ENCODE measurements at regions not wholly inside any gene's neighbourhood (a gene's known extent, or its start where the extent isn't known, plus 50 kb on each side); places are given as distances from the start of the nearest gene placed in this dataset.

DNA sequence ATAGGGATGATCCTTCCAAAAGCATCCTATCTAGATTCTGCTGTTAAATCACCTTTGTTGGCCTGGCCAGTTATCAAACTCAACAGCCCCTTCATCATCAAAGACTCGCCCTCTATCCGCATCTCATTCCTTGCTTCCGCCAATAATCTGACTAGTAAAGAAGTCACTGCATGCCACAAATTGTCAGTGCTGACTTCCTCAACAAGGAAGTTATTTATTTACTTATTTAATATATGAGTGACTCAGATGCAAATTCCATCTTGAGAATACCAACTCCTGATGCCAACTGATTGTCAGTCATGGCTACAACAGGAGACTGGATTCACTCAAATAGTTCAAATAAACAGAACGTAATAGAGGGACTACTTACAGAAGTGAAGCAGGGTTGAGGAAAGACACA lies 283.8 kb downstream of the TRIML1 start (continued):
- TF ChIP-seq RARB (CRISPR knock-in tag; IDR thresholded peaks at IDR 0.05): no peak
- TF ChIP-seq NR3C1 (IDR thresholded peaks at IDR 0.05): no peak
- no peak for TF ChIP-seq HES2 (IDR thresholded peaks at IDR 0.05)
- TF ChIP-seq EHF (CRISPR knock-in tag; IDR thresholded peaks at IDR 0.05): no peak
- TF ChIP-seq BHLHE40 (IDR thresholded peaks at IDR 0.05; ENCODE audit: low read depth, low read length): no peak
- no peak for TF ChIP-seq CBX2 (IDR thresholded peaks at IDR 0.05; ENCODE audit: borderline replicate concordance, low read depth)
- no peak for TF ChIP-seq POLR2AphosphoS2 (conservative IDR thresholded peaks at IDR 0.05; ENCODE audit: low read length)
- no peak for TF ChIP-seq HOXB13 (CRISPR knock-in tag; IDR thresholded peaks at IDR 0.05; ENCODE audit: low read depth)
- TF ChIP-seq FOSL2 (IDR thresholded peaks at IDR 0.05): peak; percentile 29; the same call in 1 of the 2 replicates
- TF ChIP-seq FOSL2 (CRISPR knock-in tag; IDR thresholded peaks at IDR 0.05): peak; percentile 85
- no peak for TF ChIP-seq ZSCAN20 (CRISPR knock-in tag; IDR thresholded peaks at IDR 0.05)
- no peak for TF ChIP-seq CHD4 (IDR thresholded peaks at IDR 0.05; ENCODE audit: borderline replicate concordance)
- TF ChIP-seq NPAS2 (CRISPR knock-in tag; IDR thresholded peaks at IDR 0.05; ENCODE audit: borderline replicate concordance): no peak
- TF ChIP-seq CEBPB (IDR thresholded peaks at IDR 0.05): no peak
- no peak for TF ChIP-seq PBX3 (IDR thresholded peaks at IDR 0.05)
- TF ChIP-seq ZC3H11A (IDR thresholded peaks at IDR 0.05): no peak
- no peak for TF ChIP-seq MYC (IDR thresholded peaks at IDR 0.05; ENCODE audit: borderline replicate concordance, low read length)
- TF ChIP-seq, protein P1, sequence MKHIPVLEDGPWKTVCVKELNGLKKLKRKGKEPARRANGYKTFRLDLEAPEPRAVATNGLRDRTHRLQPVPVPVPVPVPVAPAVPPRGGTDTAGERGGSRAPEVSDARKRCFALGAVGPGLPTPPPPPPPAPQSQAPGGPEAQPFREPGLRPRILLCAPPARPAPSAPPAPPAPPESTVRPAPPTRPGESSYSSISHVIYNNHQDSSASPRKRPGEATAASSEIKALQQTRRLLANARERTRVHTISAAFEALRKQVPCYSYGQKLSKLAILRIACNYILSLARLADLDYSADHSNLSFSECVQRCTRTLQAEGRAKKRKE (CRISPR knock-in tag; IDR thresholded peaks at IDR 0.05; ENCODE audit: low read depth): no peak
- no peak for TF ChIP-seq KDM5A (IDR thresholded peaks at IDR 0.05)
- TF ChIP-seq POLR2A (IDR thresholded peaks at IDR 0.05; ENCODE audit: low read length): no peak
- TF ChIP-seq JUN (IDR thresholded peaks at IDR 0.05): no peak
- TF ChIP-seq BCL3 (IDR thresholded peaks at IDR 0.05): no peak
- no peak for TF ChIP-seq NFE2L2 (conservative IDR thresholded peaks at IDR 0.05; ENCODE audit: low read length)
- TF ChIP-seq FOXS1 (CRISPR knock-in tag; IDR thresholded peaks at IDR 0.05): no peak
- no peak for TF ChIP-seq ZFP36 (IDR thresholded peaks at IDR 0.05; ENCODE audit: borderline replicate concordance, partially characterized antibody)
- no peak for TF ChIP-seq MAZ (IDR thresholded peaks at IDR 0.05; ENCODE audit: borderline replicate concordance, low read depth, low read length)
- no peak for TF ChIP-seq TP53 (CRISPR knock-in tag; IDR thresholded peaks at IDR 0.05)
- TF ChIP-seq, protein P2, sequence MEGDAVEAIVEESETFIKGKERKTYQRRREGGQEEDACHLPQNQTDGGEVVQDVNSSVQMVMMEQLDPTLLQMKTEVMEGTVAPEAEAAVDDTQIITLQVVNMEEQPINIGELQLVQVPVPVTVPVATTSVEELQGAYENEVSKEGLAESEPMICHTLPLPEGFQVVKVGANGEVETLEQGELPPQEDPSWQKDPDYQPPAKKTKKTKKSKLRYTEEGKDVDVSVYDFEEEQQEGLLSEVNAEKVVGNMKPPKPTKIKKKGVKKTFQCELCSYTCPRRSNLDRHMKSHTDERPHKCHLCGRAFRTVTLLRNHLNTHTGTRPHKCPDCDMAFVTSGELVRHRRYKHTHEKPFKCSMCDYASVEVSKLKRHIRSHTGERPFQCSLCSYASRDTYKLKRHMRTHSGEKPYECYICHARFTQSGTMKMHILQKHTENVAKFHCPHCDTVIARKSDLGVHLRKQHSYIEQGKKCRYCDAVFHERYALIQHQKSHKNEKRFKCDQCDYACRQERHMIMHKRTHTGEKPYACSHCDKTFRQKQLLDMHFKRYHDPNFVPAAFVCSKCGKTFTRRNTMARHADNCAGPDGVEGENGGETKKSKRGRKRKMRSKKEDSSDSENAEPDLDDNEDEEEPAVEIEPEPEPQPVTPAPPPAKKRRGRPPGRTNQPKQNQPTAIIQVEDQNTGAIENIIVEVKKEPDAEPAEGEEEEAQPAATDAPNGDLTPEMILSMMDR (IDR thresholded peaks at IDR 0.05): no peak
- TF ChIP-seq, protein P3, sequence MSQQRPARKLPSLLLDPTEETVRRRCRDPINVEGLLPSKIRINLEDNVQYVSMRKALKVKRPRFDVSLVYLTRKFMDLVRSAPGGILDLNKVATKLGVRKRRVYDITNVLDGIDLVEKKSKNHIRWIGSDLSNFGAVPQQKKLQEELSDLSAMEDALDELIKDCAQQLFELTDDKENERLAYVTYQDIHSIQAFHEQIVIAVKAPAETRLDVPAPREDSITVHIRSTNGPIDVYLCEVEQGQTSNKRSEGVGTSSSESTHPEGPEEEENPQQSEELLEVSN (IDR thresholded peaks at IDR 0.05; ENCODE audit: borderline replicate concordance, low read depth): no peak
- TF ChIP-seq CBX8 (IDR thresholded peaks at IDR 0.05): no peak

Data from A549 (cell line).